Transverse colon (tissue), 4 donors: ENCODE measurements at regions not wholly inside any gene's neighbourhood (a gene's known extent, or its start where the extent isn't known, plus 50 kb on each side); places are given as distances from the start of the nearest gene placed in this dataset.

Experiments used
- CTCF ChIP-seq, 5 experiments: fragments of 200-600 bp in 3 of 5; fragments of 450-650 bp in 2 of 5; sonication (generic) in 3 of 5; IDR thresholded peaks; 1 replicate in 2 of 5; 2 replicates in 3 of 5; pipeline ENCODE4 v1.5.1; 2016 to 2017; ENCODE audit warnings: antibody characterized with exemption in 5 of 5, inconsistent platforms in 3 of 5, mild to moderate bottlenecking in 2 of 5, moderate library complexity in 1 of 5
- POLR2AphosphoS5 ChIP-seq, 3 donors: sonication (generic); formaldehyde crosslinking; IDR thresholded peaks; one replicate each; pipeline ENCODE4 v1.6.1; 2016; ENCODE audit warnings: antibody characterized with exemption in 3 of 3

- TF ChIP-seq POLR2AphosphoS5 (IDR thresholded peaks at IDR 0.05) (no peak), CTCF (IDR thresholded peaks at IDR 0.05) (no peak)
These were observed 849.6 kb upstream of the MBL2 start for GRCh38 chr10:53622201-53622600.
